KMS-11 (cell line): ENCODE measurements at regions not wholly inside any gene's neighbourhood (a gene's known extent, or its start where the extent isn't known, plus 50 kb on each side); places are given as distances from the start of the nearest gene placed in this dataset.

Experiments used
- H2AFZ ChIP-seq: fragments of 200-600 bp; sonication (generic); 2 replicates; pipeline ENCODE4 v1.6.1; 2016; ENCODE audit warnings: antibody characterized with exemption, mixed run types, low read depth
- H3K27ac ChIP-seq: fragments of 200-600 bp; sonication (generic); 2 replicates; pipeline ENCODE4 v1.6.1; 2016; ENCODE audit warnings: mild to moderate bottlenecking, mixed run types
- H3K27me3 ChIP-seq: fragments of 200-600 bp; sonication (generic); 2 replicates; pipeline ENCODE4 v1.6.1; 2017; ENCODE audit warnings: mild to moderate bottlenecking, low read depth, mixed run types, moderate library complexity; ENCODE audit not compliant: insufficient read depth
- H3K36me3 ChIP-seq: fragments of 200-600 bp; sonication (generic); 2 replicates; pipeline ENCODE4 v1.6.1; 2017; ENCODE audit warnings: mild to moderate bottlenecking, mixed run types; ENCODE audit not compliant: insufficient read depth
- H3K4me1 ChIP-seq: fragments of 200-600 bp; sonication (generic); 2 replicates; pipeline ENCODE4 v1.6.1; 2016; ENCODE audit warnings: mild to moderate bottlenecking, low read depth, mixed run types; ENCODE audit not compliant: poor library complexity, severe bottlenecking
- H3K4me2 ChIP-seq: fragments of 200-600 bp; sonication (generic); 2 replicates; pipeline ENCODE4 v1.7.0; 2016; ENCODE audit warnings: mild to moderate bottlenecking, mixed run types
- H3K4me3 ChIP-seq: fragments of 200-600 bp; sonication (generic); IDR thresholded peaks from 2 replicates; pipeline ENCODE4 v1.6.1; 2017; ENCODE audit warnings: low read depth, low read length, mixed read lengths; ENCODE audit not compliant: insufficient read depth
- H3K79me2 ChIP-seq: fragments of 200-600 bp; sonication (generic); 2 replicates; pipeline ENCODE4 v1.6.1; 2016; ENCODE audit warnings: low read depth, mixed run types; ENCODE audit not compliant: insufficient read depth
- H3K9ac ChIP-seq: fragments of 200-600 bp; sonication (generic); 2 replicates; pipeline ENCODE4 v1.6.1; 2016; ENCODE audit warnings: mild to moderate bottlenecking, mixed run types
- H4K20me1 ChIP-seq: fragments of 200-600 bp; sonication (generic); 2 replicates; pipeline ENCODE4 v1.6.1; 2016; ENCODE audit warnings: mild to moderate bottlenecking, mixed run types; ENCODE audit not compliant: insufficient read depth
- CTCF ChIP-seq: fragments of 200-600 bp; sonication (generic); conservative IDR thresholded peaks from 2 replicates; pipeline ENCODE4 v1.6.1; 2017; ENCODE audit warnings: low read depth, mild to moderate bottlenecking, antibody characterized with exemption, low read length, moderate library complexity, mixed read lengths

- Histone ChIP-seq H3K36me3 (no peaks in the 10 kb centered on the region), H3K4me3 (no peak overlapping the region), H2AFZ (no peak overlapping the region), H3K79me2 (no peaks in the 10 kb centered on the region), H3K27me3 (no peaks in the 10 kb centered on the region), H3K27ac (no peak overlapping the region), H3K4me1 (no peaks in the 10 kb centered on the region), H3K9ac (no peak overlapping the region), H4K20me1 (no peaks in the 10 kb centered on the region), H3K4me2 (no peak overlapping the region)
- no peak for TF ChIP-seq CTCF
Observed at GRCh38 chr21:28788030-28788429, 204.6 kb downstream of the LTN1 start.

- H3K4me2 ChIP-seq: no peak overlapping the region
- H3K4me1 ChIP-seq: no peaks in the 10 kb centered on the region
- no peak for TF ChIP-seq CTCF
Observed at GRCh38 chr21:28783641-28784185, 209.0 kb downstream of the LTN1 start.

GRCh38 chr21:28781602-28782276, 210.9 kb downstream of the LTN1 start:
- H3K4me2 ChIP-seq: no peak overlapping the region
- no peaks in the 10 kb centered on the region for H3K27me3 ChIP-seq
- no peak overlapping the region for H3K4me3 ChIP-seq
- H3K27ac ChIP-seq: no peak overlapping the region
- no peaks in the 10 kb centered on the region for H3K79me2 ChIP-seq
- no peak overlapping the region for H2AFZ ChIP-seq
- TF ChIP-seq CTCF: peak; percentile 80
- no peak overlapping the region for H3K9ac ChIP-seq
- no peaks in the 10 kb centered on the region for H4K20me1 ChIP-seq
- H3K36me3 ChIP-seq: no peaks in the 10 kb centered on the region
- H3K4me1 ChIP-seq: no peaks in the 10 kb centered on the region

More at GRCh38 chr21:28783641-28784185, 209.0 kb downstream of the LTN1 start:
- Histone ChIP-seq H3K27me3 (no peaks in the 10 kb centered on the region), H3K9ac (no peak overlapping the region), H3K27ac (no peak overlapping the region), H2AFZ (no peak overlapping the region), H3K79me2 (no peaks in the 10 kb centered on the region), H3K4me3 (no peak overlapping the region), H4K20me1 (no peaks in the 10 kb centered on the region), H3K36me3 (no peaks in the 10 kb centered on the region)

GRCh38 chr21:28779914-28780313, 212.8 kb downstream of the LTN1 start:
- H3K4me2 ChIP-seq: no peak overlapping the region
- no peak overlapping the region for H2AFZ ChIP-seq
- no peaks in the 10 kb centered on the region for H4K20me1 ChIP-seq
- TF ChIP-seq CTCF: no peak
- H3K36me3 ChIP-seq: no peaks in the 10 kb centered on the region
- H3K4me3 ChIP-seq: no peak overlapping the region
- no peak overlapping the region for H3K27ac ChIP-seq
- no peaks in the 10 kb centered on the region for H3K4me1 ChIP-seq
- H3K9ac ChIP-seq: no peak overlapping the region
- no peaks in the 10 kb centered on the region for H3K79me2 ChIP-seq
- H3K27me3 ChIP-seq: no peaks in the 10 kb centered on the region
